ENCODE measurements at regions not wholly inside any gene's neighbourhood (a gene's known extent, or its start where the extent isn't known, plus 50 kb on each side); places are given as distances from the start of the nearest gene placed in this dataset.
A peak's percentile ranks its signal among the peaks of the same experiment; 100 is the strongest.

- no peaks in the 10 kb centered on the region for H3K36me3 ChIP-seq
- DNase-seq (ENCODE audit: low read depth in 1 of 2, low spot score in 2 of 2), result no peak
- H3K27ac ChIP-seq, result no peak overlapping the region
- no peak overlapping the region for H3K4me3 ChIP-seq
- no peaks in the 10 kb centered on the region for H3K9me3 ChIP-seq (replicated peaks)
- no peaks in the 10 kb centered on the region for H3K27me3 ChIP-seq (replicated peaks)
- H3K4me1 ChIP-seq (replicated peaks), result peaks cover 8% of the 10 kb centered on the region
Observed at GRCh38 chrX:13109817-13110216, 65.4 kb upstream of the FAM9C start.

GRCh38 chrX:13103914-13104274, 59.5 kb upstream of the FAM9C start:
- Histone ChIP-seq H3K27ac (no peak overlapping the region), H3K4me1 (replicated peaks) (peaks cover 39% of the 10 kb centered on the region), H3K36me3 (no peaks in the 10 kb centered on the region), H3K9me3 (replicated peaks) (no peaks in the 10 kb centered on the region), H3K4me3 (no peak overlapping the region), H3K27me3 (replicated peaks) (no peaks in the 10 kb centered on the region)
- no peak for DNase-seq (ENCODE audit: low read depth in 1 of 2, low spot score in 2 of 2)

GRCh38 chrX:13103188-13103913, 58.9 kb upstream of the FAM9C start:
- H3K27ac ChIP-seq, result peak overlapping the region; percentile 80; the same call in 1 of the 2 replicates
- H3K36me3 ChIP-seq, result no peaks in the 10 kb centered on the region
- H3K4me3 ChIP-seq, result no peak overlapping the region
- peaks cover 39% of the 10 kb centered on the region for H3K4me1 ChIP-seq (replicated peaks)
- H3K27me3 ChIP-seq (replicated peaks), result no peaks in the 10 kb centered on the region
- DNase-seq (ENCODE audit: low read depth in 1 of 2, low spot score in 2 of 2), result no peak
- no peaks in the 10 kb centered on the region for H3K9me3 ChIP-seq (replicated peaks)

GRCh38 chrX:13102636-13103035, 58.2 kb upstream of the FAM9C start:
- no peaks in the 10 kb centered on the region for H3K9me3 ChIP-seq (replicated peaks)
- peak in 1 of 2 experiments; percentile 18 for DNase-seq (ENCODE audit: low read depth in 1 of 2, low spot score in 2 of 2)
- H3K27ac ChIP-seq, result peak overlapping the region; percentile 80
- no peaks in the 10 kb centered on the region for H3K27me3 ChIP-seq (replicated peaks)
- H3K36me3 ChIP-seq, result no peaks in the 10 kb centered on the region
- peaks cover 39% of the 10 kb centered on the region for H3K4me1 ChIP-seq (replicated peaks)
- H3K4me3 ChIP-seq, result no peak overlapping the region

- no peak overlapping the region for H3K4me3 ChIP-seq
- peak overlapping the region; percentile 80 for H3K27ac ChIP-seq
- H3K27me3 ChIP-seq (replicated peaks), result no peaks in the 10 kb centered on the region
- no peaks in the 10 kb centered on the region for H3K36me3 ChIP-seq
- H3K4me1 ChIP-seq (replicated peaks), result peaks cover 39% of the 10 kb centered on the region
- peak; percentile 67 to 68 for DNase-seq (ENCODE audit: low read depth in 1 of 2, low spot score in 2 of 2)
- H3K9me3 ChIP-seq (replicated peaks), result no peaks in the 10 kb centered on the region
Observed at GRCh38 chrX:13101441-13102139, 57.2 kb upstream of the FAM9C start.

GRCh38 chrX:13099121-13099520, 54.7 kb upstream of the FAM9C start:
- no peaks in the 10 kb centered on the region for H3K27me3 ChIP-seq (replicated peaks)
- no peak overlapping the region for H3K4me3 ChIP-seq
- no peak overlapping the region for H3K27ac ChIP-seq
- H3K9me3 ChIP-seq (replicated peaks), result no peaks in the 10 kb centered on the region
- no peaks in the 10 kb centered on the region for H3K36me3 ChIP-seq
- DNase-seq (ENCODE audit: low read depth in 1 of 2, low spot score in 2 of 2), result no peak
- peaks cover 59% of the 10 kb centered on the region for H3K4me1 ChIP-seq (replicated peaks)

GRCh38 chrX:13096728-13097127, 52.3 kb upstream of the FAM9C start:
- peaks cover 45% of the 10 kb centered on the region for H3K4me1 ChIP-seq (replicated peaks)

GRCh38 chrX:13094828-13095341, 50.5 kb upstream of the FAM9C start:
- DNase-seq (ENCODE audit: low read depth in 1 of 2, low spot score in 2 of 2), result peak; percentile 41 to 63
- H3K4me1 ChIP-seq (replicated peaks), result peaks cover 33% of the 10 kb centered on the region

More at GRCh38 chrX:13096728-13097127, 52.3 kb upstream of the FAM9C start:
- Histone ChIP-seq H3K9me3 (replicated peaks) (no peaks in the 10 kb centered on the region), H3K4me3 (no peak overlapping the region), H3K27ac (no peak overlapping the region), H3K27me3 (replicated peaks) (no peaks in the 10 kb centered on the region), H3K36me3 (no peaks in the 10 kb centered on the region)
- no peak for DNase-seq (ENCODE audit: low read depth in 1 of 2, low spot score in 2 of 2)

GRCh38 chrX:13094374-13094773, 50.0 kb upstream of the FAM9C start:
- no peak for DNase-seq (ENCODE audit: low read depth in 1 of 2, low spot score in 2 of 2)

More at GRCh38 chrX:13094828-13095341, 50.5 kb upstream of the FAM9C start:
- Histone ChIP-seq H3K27ac (peak overlapping the region; percentile 52), H3K4me3 (no peak overlapping the region), H3K27me3 (replicated peaks) (no peaks in the 10 kb centered on the region), H3K9me3 (replicated peaks) (no peaks in the 10 kb centered on the region), H3K36me3 (no peaks in the 10 kb centered on the region)

More at GRCh38 chrX:13094374-13094773, 50.0 kb upstream of the FAM9C start:
- H3K4me1 ChIP-seq (replicated peaks), result peaks cover 28% of the 10 kb centered on the region
- no peak overlapping the region for H3K4me3 ChIP-seq
- peak overlapping the region; percentile 52; the same call in 1 of the 2 replicates for H3K27ac ChIP-seq
- no peaks in the 10 kb centered on the region for H3K36me3 ChIP-seq
- no peaks in the 10 kb centered on the region for H3K9me3 ChIP-seq (replicated peaks)
- no peaks in the 10 kb centered on the region for H3K27me3 ChIP-seq (replicated peaks)
